D721Med (cell line): ENCODE measurements at regions not wholly inside any gene's neighbourhood (a gene's known extent, or its start where the extent isn't known, plus 50 kb on each side); places are given as distances from the start of the nearest gene placed in this dataset.

Source experiments
- DNase-seq: peaks from one replicate; pipeline ENCODE4 v3.0.0; 2011; ENCODE audit warnings: low spot score; ENCODE audit not compliant: insufficient read length
- FAIRE-seq: peaks from 2 replicates; lab custom pipeline; 2011; peaks lifted over from hg19 to GRCh38; lab: Jason Lieb, UNC
- TF ChIP-seq, protein P1 (sequence below): IDR thresholded peaks from 2 replicates; pipeline ENCODE4 v1.5.1; 2012; ENCODE audit warnings: mild to moderate bottlenecking, control low read depth; ENCODE audit not compliant: insufficient read depth; ENCODE audit errors: missing control alignments

GRCh38 chr17:71170070-71170469 lies 950.8 kb upstream of the SOX9 start:
- no peak for DNase-seq
- no peak for FAIRE-seq
- TF ChIP-seq, protein P1, sequence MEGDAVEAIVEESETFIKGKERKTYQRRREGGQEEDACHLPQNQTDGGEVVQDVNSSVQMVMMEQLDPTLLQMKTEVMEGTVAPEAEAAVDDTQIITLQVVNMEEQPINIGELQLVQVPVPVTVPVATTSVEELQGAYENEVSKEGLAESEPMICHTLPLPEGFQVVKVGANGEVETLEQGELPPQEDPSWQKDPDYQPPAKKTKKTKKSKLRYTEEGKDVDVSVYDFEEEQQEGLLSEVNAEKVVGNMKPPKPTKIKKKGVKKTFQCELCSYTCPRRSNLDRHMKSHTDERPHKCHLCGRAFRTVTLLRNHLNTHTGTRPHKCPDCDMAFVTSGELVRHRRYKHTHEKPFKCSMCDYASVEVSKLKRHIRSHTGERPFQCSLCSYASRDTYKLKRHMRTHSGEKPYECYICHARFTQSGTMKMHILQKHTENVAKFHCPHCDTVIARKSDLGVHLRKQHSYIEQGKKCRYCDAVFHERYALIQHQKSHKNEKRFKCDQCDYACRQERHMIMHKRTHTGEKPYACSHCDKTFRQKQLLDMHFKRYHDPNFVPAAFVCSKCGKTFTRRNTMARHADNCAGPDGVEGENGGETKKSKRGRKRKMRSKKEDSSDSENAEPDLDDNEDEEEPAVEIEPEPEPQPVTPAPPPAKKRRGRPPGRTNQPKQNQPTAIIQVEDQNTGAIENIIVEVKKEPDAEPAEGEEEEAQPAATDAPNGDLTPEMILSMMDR: no peak

- TF ChIP-seq, protein P1: no peak
- no peak for DNase-seq
- FAIRE-seq: no peak
Observed at GRCh38 chr17:71171270-71171669, 949.5 kb upstream of the SOX9 start.

GRCh38 chr17:71173991-71174390 lies 946.8 kb upstream of the SOX9 start:
- no peak for FAIRE-seq

GRCh38 chr17:71176331-71176730 lies 944.5 kb upstream of the SOX9 start:
- DNase-seq (no peak), FAIRE-seq (no peak)
- TF ChIP-seq, protein P1: no peak

More at GRCh38 chr17:71173991-71174390, 946.8 kb upstream of the SOX9 start:
- DNase-seq: no peak
- TF ChIP-seq, protein P1: no peak

DNA sequence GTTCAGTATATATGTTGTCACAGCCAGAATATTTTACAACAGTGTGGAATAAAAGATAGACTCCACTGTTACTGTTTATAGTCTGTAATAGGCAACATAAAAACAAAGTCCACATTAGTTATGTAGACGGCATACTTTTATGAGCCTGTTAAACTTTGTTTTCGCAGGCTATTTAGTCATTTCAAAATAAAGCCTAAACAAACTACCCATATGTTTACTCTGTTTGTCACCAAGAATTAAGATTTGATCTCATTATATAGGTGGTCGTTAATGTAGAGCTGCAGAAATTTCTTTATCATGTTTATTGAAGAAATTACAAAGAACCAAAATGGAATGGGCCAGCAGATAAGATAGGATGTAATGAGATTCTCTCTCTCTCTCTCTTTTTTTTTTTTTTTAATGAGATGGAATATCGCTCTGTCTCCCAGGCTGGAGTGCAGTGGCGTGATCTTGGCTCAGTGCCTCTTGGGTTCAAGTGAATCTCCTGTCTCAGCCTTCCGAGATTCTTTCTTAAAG lies 943.8 kb upstream of the SOX9 start:
- DNase-seq (no peak), FAIRE-seq (no peak)
- TF ChIP-seq, protein P1: no peak

- TF ChIP-seq, protein P1: no peak
- FAIRE-seq (no peak), DNase-seq (no peak)
Observed at GRCh38 chr17:71180801-71181385, 939.9 kb upstream of the SOX9 start.

- no peak for DNase-seq
- TF ChIP-seq, protein P1: no peak
- no peak for FAIRE-seq
Observed at GRCh38 chr17:71183066-71183660, 937.7 kb upstream of the SOX9 start.
